ENCODE measurements at regions not wholly inside any gene's neighbourhood (a gene's known extent, or its start where the extent isn't known, plus 50 kb on each side); places are given as distances from the start of the nearest gene placed in this dataset.

DNA sequence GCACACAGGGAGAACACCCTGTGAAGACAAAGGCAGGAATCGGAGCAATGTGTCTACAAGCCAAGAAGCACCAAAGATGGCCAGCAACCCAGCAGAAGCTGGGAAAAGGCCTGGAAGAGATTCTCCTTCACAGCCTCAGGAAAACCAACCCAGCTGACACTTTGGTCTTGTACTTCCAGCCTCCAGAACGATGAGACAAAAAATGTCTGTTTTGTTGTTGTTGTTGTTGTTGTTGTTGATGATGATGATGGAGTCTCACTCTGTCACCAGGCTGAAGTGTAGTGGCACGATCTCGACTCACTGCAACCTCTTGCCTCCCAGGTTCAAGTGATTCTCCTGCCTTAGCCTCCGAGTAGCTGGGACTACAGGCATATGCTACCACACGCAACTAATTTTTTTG is 157.3 kb downstream of the ETS2 start:
- no peaks in the 10 kb centered on the region for H3K27me3 ChIP-seq
- H3K4me3 ChIP-seq: no peak overlapping the region
- no peak overlapping the region for H3K27ac ChIP-seq
- no peak for DNase-seq (ENCODE audit: low read depth in 1 of 2, low spot score in 1 of 2)
- no peaks in the 10 kb centered on the region for H3K36me3 ChIP-seq
- H3K9me3 ChIP-seq (ENCODE audit: low read depth): no peaks in the 10 kb centered on the region
- TF ChIP-seq, protein P1, sequence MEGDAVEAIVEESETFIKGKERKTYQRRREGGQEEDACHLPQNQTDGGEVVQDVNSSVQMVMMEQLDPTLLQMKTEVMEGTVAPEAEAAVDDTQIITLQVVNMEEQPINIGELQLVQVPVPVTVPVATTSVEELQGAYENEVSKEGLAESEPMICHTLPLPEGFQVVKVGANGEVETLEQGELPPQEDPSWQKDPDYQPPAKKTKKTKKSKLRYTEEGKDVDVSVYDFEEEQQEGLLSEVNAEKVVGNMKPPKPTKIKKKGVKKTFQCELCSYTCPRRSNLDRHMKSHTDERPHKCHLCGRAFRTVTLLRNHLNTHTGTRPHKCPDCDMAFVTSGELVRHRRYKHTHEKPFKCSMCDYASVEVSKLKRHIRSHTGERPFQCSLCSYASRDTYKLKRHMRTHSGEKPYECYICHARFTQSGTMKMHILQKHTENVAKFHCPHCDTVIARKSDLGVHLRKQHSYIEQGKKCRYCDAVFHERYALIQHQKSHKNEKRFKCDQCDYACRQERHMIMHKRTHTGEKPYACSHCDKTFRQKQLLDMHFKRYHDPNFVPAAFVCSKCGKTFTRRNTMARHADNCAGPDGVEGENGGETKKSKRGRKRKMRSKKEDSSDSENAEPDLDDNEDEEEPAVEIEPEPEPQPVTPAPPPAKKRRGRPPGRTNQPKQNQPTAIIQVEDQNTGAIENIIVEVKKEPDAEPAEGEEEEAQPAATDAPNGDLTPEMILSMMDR (IDR thresholded peaks at IDR 0.05; ENCODE audit: low read depth, low read length): no peak
- peaks cover 33% of the 10 kb centered on the region for H3K4me1 ChIP-seq (ENCODE audit: low read depth)

DNA sequence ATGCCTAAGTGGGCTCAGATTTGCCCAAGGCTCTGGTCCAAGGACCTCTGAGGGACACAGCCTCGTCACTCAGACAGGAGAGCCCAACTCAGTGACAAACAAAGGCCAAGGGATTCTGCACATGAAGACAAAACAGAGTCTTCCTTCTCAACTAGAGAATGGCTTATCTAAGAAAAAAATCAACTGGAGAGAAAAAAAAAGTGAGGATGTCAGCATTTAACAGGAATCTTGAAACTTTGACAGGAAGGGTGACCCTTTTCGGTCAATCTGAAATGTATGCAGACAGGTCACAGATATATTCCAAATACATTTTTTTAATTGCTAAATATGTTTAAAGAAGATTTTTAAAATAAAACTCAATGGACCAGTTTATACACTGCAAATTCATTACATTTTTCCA is 154.5 kb downstream of the ETS2 start:
- TF ChIP-seq, protein P1 (IDR thresholded peaks at IDR 0.05; ENCODE audit: low read depth, low read length): no peak
- H3K27me3 ChIP-seq: no peaks in the 10 kb centered on the region
- no peak overlapping the region for H3K4me3 ChIP-seq
- H3K27ac ChIP-seq: no peak overlapping the region
- no peaks in the 10 kb centered on the region for H3K9me3 ChIP-seq (ENCODE audit: low read depth)
- no peak for DNase-seq (ENCODE audit: low read depth in 1 of 2, low spot score in 1 of 2)
- no peaks in the 10 kb centered on the region for H3K36me3 ChIP-seq
- peaks cover 50% of the 10 kb centered on the region for H3K4me1 ChIP-seq (ENCODE audit: low read depth)

DNA sequence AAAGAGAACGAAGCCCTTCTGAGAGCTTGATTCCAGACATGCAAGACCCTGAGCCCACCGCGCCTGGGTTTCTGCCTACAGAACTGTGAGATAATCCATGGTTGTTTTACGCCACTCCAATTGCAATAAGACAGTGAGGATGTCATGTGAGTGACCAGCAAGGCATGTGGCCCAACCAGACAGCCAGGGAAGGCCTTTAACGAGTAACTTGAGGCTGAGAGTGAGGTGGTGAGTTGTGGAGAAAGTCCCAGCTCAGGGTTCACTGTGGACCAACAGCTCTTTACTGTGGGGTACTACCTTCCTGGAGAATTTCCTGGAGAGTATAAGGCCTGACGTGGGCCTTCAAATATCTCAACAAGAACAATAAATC is 153.9 kb downstream of the ETS2 start:
- no peak for DNase-seq (ENCODE audit: low read depth in 1 of 2, low spot score in 1 of 2)
- TF ChIP-seq, protein P1 (IDR thresholded peaks at IDR 0.05; ENCODE audit: low read depth, low read length): no peak
- Histone ChIP-seq H3K9me3 (ENCODE audit: low read depth) (no peaks in the 10 kb centered on the region), H3K27ac (no peak overlapping the region), H3K27me3 (no peaks in the 10 kb centered on the region), H3K4me1 (ENCODE audit: low read depth) (peaks cover 50% of the 10 kb centered on the region), H3K36me3 (no peaks in the 10 kb centered on the region), H3K4me3 (no peak overlapping the region)

DNA sequence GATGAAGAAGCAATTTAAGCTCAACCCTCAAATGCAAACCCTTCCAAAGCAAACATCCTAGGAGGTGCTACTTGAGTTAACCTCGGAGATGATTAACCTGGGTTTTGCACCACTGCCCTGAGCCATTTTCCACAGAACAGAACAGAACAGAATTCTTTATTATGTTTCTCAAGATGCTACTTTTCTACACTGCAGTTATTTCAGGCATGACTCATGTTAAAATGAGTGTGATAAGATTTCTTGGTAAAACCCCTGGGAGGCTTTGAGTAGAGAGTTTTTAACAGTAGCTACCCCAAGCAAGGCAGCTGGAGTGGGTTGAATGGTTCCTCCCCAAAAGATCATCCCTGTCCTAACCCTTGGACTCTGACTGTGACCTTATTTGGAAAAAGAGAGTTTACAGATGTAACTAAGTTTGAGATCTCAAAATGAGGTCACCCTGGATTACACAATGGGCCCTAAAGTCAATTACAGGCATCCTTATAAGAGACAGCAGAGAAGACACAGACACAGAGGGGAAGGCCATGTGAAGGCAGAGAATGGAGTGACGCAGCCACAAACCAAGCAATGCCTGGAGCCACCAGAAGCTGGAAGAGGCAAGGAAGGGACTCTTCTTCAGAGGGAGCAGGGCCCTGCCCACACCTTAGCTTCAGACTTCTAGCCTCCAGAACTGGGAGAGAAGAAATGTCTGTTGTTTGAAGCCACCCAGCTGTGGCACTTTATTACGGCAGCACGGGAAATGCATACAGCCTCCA is 153.4 kb downstream of the ETS2 start:
- peak in 1 of 2 donors; percentile 88 for DNase-seq (ENCODE audit: low read depth in 1 of 2, low spot score in 1 of 2)
- peaks cover 49% of the 10 kb centered on the region for H3K4me1 ChIP-seq (ENCODE audit: low read depth)
- TF ChIP-seq, protein P1 (IDR thresholded peaks at IDR 0.05; ENCODE audit: low read depth, low read length): no peak
- H3K27me3 ChIP-seq: no peaks in the 10 kb centered on the region
- H3K4me3 ChIP-seq: no peak overlapping the region
- H3K36me3 ChIP-seq: no peaks in the 10 kb centered on the region
- H3K27ac ChIP-seq: peak overlapping the region; percentile 89
- H3K9me3 ChIP-seq (ENCODE audit: low read depth): no peaks in the 10 kb centered on the region

DNA sequence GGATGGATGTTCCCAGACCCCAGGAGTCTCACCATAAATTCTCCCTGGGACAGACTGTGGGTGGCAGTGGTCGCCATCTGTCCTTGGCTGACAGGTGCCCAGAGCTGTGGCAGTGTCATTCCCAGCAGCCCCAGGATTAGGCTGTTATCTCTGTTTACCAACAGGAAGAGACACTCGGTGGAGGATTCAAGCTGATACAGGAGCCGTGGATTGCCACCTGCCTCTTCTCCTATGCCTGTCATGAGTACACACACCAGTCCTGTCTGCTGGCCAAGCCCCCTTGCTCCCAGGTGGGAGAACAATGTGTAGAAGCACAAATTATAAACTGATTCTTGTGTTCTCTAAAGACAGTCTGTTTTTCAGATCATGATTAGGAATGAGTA is 152.6 kb downstream of the ETS2 start:
- no peaks in the 10 kb centered on the region for H3K36me3 ChIP-seq
- peak overlapping the region; percentile 89 for H3K27ac ChIP-seq
- TF ChIP-seq, protein P1 (IDR thresholded peaks at IDR 0.05; ENCODE audit: low read depth, low read length): no peak
- no peak overlapping the region for H3K4me3 ChIP-seq
- peaks cover 49% of the 10 kb centered on the region for H3K4me1 ChIP-seq (ENCODE audit: low read depth)
- H3K9me3 ChIP-seq (ENCODE audit: low read depth): no peaks in the 10 kb centered on the region
- DNase-seq (ENCODE audit: low read depth in 1 of 2, low spot score in 1 of 2): no peak
- no peaks in the 10 kb centered on the region for H3K27me3 ChIP-seq

Data from cardiac muscle cell (in vitro differentiated cells and primary cell).